Duodenal mucosa (tissue), 2 donors: ENCODE measurements at regions not wholly inside any gene's neighbourhood (a gene's known extent, or its start where the extent isn't known, plus 50 kb on each side); places are given as distances from the start of the nearest gene placed in this dataset.

ENCODE experiments used
- H3K27ac ChIP-seq: one replicate; pipeline ENCODE4 v1.7.0; 2013; ENCODE audit warnings: low read depth, low read length
- H3K27me3 ChIP-seq, 2 donors: one replicate each; pipeline ENCODE4 v1.7.0; 2013; ENCODE audit warnings: low read length in 2 of 2, control low read depth in 1 of 2; ENCODE audit not compliant: insufficient read depth in 2 of 2, control insufficient read depth in 1 of 2
- H3K36me3 ChIP-seq, 2 donors: one replicate each; pipeline ENCODE4 v1.7.0; 2013; ENCODE audit warnings: low read length in 2 of 2, control low read depth in 1 of 2; ENCODE audit not compliant: insufficient read depth in 2 of 2, control insufficient read depth in 1 of 2
- H3K4me1 ChIP-seq, 2 donors: one replicate each; pipeline ENCODE4 v1.7.0; 2013; ENCODE audit warnings: low read length in 2 of 2, control low read depth in 1 of 2; ENCODE audit not compliant: insufficient read depth in 2 of 2, control insufficient read depth in 1 of 2
- H3K4me3 ChIP-seq, 2 donors: one replicate each; pipeline ENCODE4 v1.7.0; 2013; ENCODE audit warnings: low read length in 2 of 2, low read depth in 1 of 2
- H3K9ac ChIP-seq, 2 donors: one replicate each; pipeline ENCODE4 v1.7.0; 2013; ENCODE audit warnings: low read length in 2 of 2, low read depth in 1 of 2
- H3K9me3 ChIP-seq, 2 donors: one replicate each; pipeline ENCODE4 v1.7.0; 2013; ENCODE audit warnings: low read length in 2 of 2, control low read depth in 1 of 2; ENCODE audit not compliant: control insufficient read depth in 1 of 2

GRCh38 chr7:79719216-79719615 lies 265.7 kb upstream of the MAGI2 start:
- H3K9me3 ChIP-seq: no peaks in the 10 kb centered on the region
- no peak overlapping the region for H3K4me3 ChIP-seq
- H3K27ac ChIP-seq: no peak overlapping the region
- H3K36me3 ChIP-seq: no peaks in the 10 kb centered on the region
- H3K27me3 ChIP-seq: no peaks in the 10 kb centered on the region
- no peaks in the 10 kb centered on the region for H3K4me1 ChIP-seq
- H3K9ac ChIP-seq: no peak overlapping the region

- no peak overlapping the region for H3K27ac ChIP-seq
- H3K9me3 ChIP-seq: no peaks in the 10 kb centered on the region
- H3K27me3 ChIP-seq: no peaks in the 10 kb centered on the region
- no peaks in the 10 kb centered on the region for H3K4me1 ChIP-seq
- H3K9ac ChIP-seq: no peak overlapping the region
- H3K36me3 ChIP-seq: no peaks in the 10 kb centered on the region
- H3K4me3 ChIP-seq: no peak overlapping the region
Measured at GRCh38 chr7:79716329-79716728, 262.9 kb upstream of the MAGI2 start.

- Histone ChIP-seq H3K9ac (no peak overlapping the region), H3K27me3 (no peaks in the 10 kb centered on the region), H3K4me1 (no peaks in the 10 kb centered on the region), H3K9me3 (no peaks in the 10 kb centered on the region), H3K27ac (no peak overlapping the region), H3K36me3 (no peaks in the 10 kb centered on the region), H3K4me3 (no peak overlapping the region)
Measured at GRCh38 chr7:79714081-79714480, 260.6 kb upstream of the MAGI2 start.

- H3K9me3 ChIP-seq: no peaks in the 10 kb centered on the region
- no peaks in the 10 kb centered on the region for H3K27me3 ChIP-seq
- no peaks in the 10 kb centered on the region for H3K4me1 ChIP-seq
- no peak overlapping the region for H3K9ac ChIP-seq
- H3K4me3 ChIP-seq: no peak overlapping the region
- no peak overlapping the region for H3K27ac ChIP-seq
- no peaks in the 10 kb centered on the region for H3K36me3 ChIP-seq
Measured at GRCh38 chr7:79713276-79713675, 259.8 kb upstream of the MAGI2 start.

- H3K9me3 ChIP-seq: no peaks in the 10 kb centered on the region
- H3K4me3 ChIP-seq: no peak overlapping the region
- no peaks in the 10 kb centered on the region for H3K36me3 ChIP-seq
- H3K27ac ChIP-seq: no peak overlapping the region
- no peaks in the 10 kb centered on the region for H3K27me3 ChIP-seq
- no peak overlapping the region for H3K9ac ChIP-seq
- H3K4me1 ChIP-seq: no peaks in the 10 kb centered on the region
Measured at GRCh38 chr7:79711660-79712059, 258.2 kb upstream of the MAGI2 start.

- H3K4me1 ChIP-seq: no peaks in the 10 kb centered on the region
- H3K9me3 ChIP-seq: no peaks in the 10 kb centered on the region
- no peak overlapping the region for H3K4me3 ChIP-seq
- H3K9ac ChIP-seq: no peak overlapping the region
- no peak overlapping the region for H3K27ac ChIP-seq
- no peaks in the 10 kb centered on the region for H3K27me3 ChIP-seq
- no peaks in the 10 kb centered on the region for H3K36me3 ChIP-seq
Measured at GRCh38 chr7:79709574-79710409, 256.3 kb upstream of the MAGI2 start.

GRCh38 chr7:79702116-79702515 lies 248.6 kb upstream of the MAGI2 start:
- no peaks in the 10 kb centered on the region for H3K9me3 ChIP-seq
- no peak overlapping the region for H3K27ac ChIP-seq
- no peaks in the 10 kb centered on the region for H3K27me3 ChIP-seq
- H3K9ac ChIP-seq: no peak overlapping the region
- no peak overlapping the region for H3K4me3 ChIP-seq
- H3K4me1 ChIP-seq: no peaks in the 10 kb centered on the region
- no peaks in the 10 kb centered on the region for H3K36me3 ChIP-seq

- no peaks in the 10 kb centered on the region for H3K27me3 ChIP-seq
- H3K4me3 ChIP-seq: no peak overlapping the region
- H3K4me1 ChIP-seq: no peaks in the 10 kb centered on the region
- H3K9me3 ChIP-seq: no peaks in the 10 kb centered on the region
- no peaks in the 10 kb centered on the region for H3K36me3 ChIP-seq
- H3K27ac ChIP-seq: no peak overlapping the region
- H3K9ac ChIP-seq: no peak overlapping the region
Measured at GRCh38 chr7:79692015-79692414, 238.5 kb upstream of the MAGI2 start.

- no peaks in the 10 kb centered on the region for H3K36me3 ChIP-seq
- no peak overlapping the region for H3K9ac ChIP-seq
- no peak overlapping the region for H3K27ac ChIP-seq
- no peaks in the 10 kb centered on the region for H3K27me3 ChIP-seq
- no peaks in the 10 kb centered on the region for H3K9me3 ChIP-seq
- no peak overlapping the region for H3K4me3 ChIP-seq
- H3K4me1 ChIP-seq: no peaks in the 10 kb centered on the region
Measured at GRCh38 chr7:79691074-79691473, 237.6 kb upstream of the MAGI2 start.

- Histone ChIP-seq H3K27ac (no peak overlapping the region), H3K9ac (no peak overlapping the region), H3K36me3 (no peaks in the 10 kb centered on the region), H3K27me3 (no peaks in the 10 kb centered on the region), H3K4me1 (no peaks in the 10 kb centered on the region), H3K4me3 (no peak overlapping the region), H3K9me3 (no peaks in the 10 kb centered on the region)
Measured at GRCh38 chr7:79684384-79684783, 230.9 kb upstream of the MAGI2 start.
